ENCODE measurements at regions not wholly inside any gene's neighbourhood (a gene's known extent, or its start where the extent isn't known, plus 50 kb on each side); places are given as distances from the start of the nearest gene placed in this dataset.

DNA sequence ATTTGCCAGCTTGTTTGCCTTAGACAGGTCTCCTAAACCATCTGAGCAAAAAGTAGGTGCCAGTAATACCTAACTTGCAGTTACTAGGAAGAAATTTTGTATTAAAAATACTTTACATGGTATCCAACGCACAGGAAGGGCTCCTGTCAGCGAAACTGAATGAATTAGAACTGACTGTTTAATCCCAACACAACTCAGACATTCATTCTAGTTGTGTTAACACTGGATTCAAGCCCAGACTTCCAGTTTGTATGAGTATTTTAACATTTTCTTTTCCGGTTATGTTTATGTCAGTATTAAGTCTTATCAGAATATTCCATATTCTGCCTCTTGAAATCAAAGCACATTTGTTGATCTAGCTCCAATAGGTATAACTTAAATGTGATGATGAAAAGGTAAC lies 82.0 kb upstream of the SOX2 start:
- Histone ChIP-seq H3K27me3 (replicated peaks in 1 of 4; ENCODE audit: control insufficient read depth in 3 of 4, extremely low read depth in 1 of 4, insufficient read depth in 3 of 4, low read length in 3 of 4) (no peaks in the 10 kb centered on the region), H3K18ac (ENCODE audit: extremely low read depth, low read length) (no peak overlapping the region), H3K79me2 (ENCODE audit: control insufficient read depth in 1 of 2, insufficient read depth in 2 of 2, low read length in 2 of 2) (no peaks in the 10 kb centered on the region), H2BK5ac (ENCODE audit: low read depth, low read length) (no peak overlapping the region), H4K8ac (ENCODE audit: extremely low read depth, insufficient read depth, low read length) (no peak overlapping the region), H3K14ac (ENCODE audit: insufficient read length) (no peak overlapping the region), H4K5ac (ENCODE audit: insufficient read length, low read depth, low read length) (no peak overlapping the region), H3K4me2 (ENCODE audit: insufficient read depth in 1 of 2, low read depth in 2 of 2, low read length in 2 of 2) (no peak overlapping the region), H2AK5ac (ENCODE audit: low read depth, low read length) (no peak overlapping the region), H2BK20ac (ENCODE audit: low read length) (no peak overlapping the region), H3K9ac (replicated peaks in 1 of 4; ENCODE audit: extremely low read depth in 1 of 4, low read depth in 3 of 4, low read length in 3 of 4) (no peak overlapping the region), H3K23ac (ENCODE audit: insufficient read length) (no peak overlapping the region), H3K56ac (replicated peaks; ENCODE audit: insufficient read length, low read depth, low read length) (no peak overlapping the region), H3K36me3 (ENCODE audit: control insufficient read depth in 2 of 4, insufficient read depth in 4 of 4, low read length in 3 of 4) (no peaks in the 10 kb centered on the region), H3K9me3 (ENCODE audit: insufficient read depth in 2 of 2, low read depth in 1 of 2, low read length in 1 of 2) (no peaks in the 10 kb centered on the region), H3K79me1 (ENCODE audit: low read depth, low read length) (no peaks in the 10 kb centered on the region), H2AFZ (ENCODE audit: low read length) (no peak overlapping the region), H3K4ac (replicated peaks; ENCODE audit: insufficient read length, low read depth, low read length) (no peak overlapping the region), H4K20me1 (replicated peaks in 1 of 2; ENCODE audit: control insufficient read depth in 1 of 2, insufficient read depth in 2 of 2, low read length in 2 of 2) (no peaks in the 10 kb centered on the region), H3K27ac (ENCODE audit: low read depth, low read length) (no peak overlapping the region), H2BK120ac (replicated peaks; ENCODE audit: low read depth, low read length) (no peak overlapping the region), H3K4me1 (replicated peaks in 1 of 4; ENCODE audit: control insufficient read depth in 3 of 4, insufficient read depth in 4 of 4, low read length in 3 of 4) (no peaks in the 10 kb centered on the region), H2BK15ac (ENCODE audit: low read length) (no peak overlapping the region), H3K23me2 (ENCODE audit: low read depth, low read length) (no peaks in the 10 kb centered on the region), H4K91ac (replicated peaks; ENCODE audit: insufficient read length, low read length) (no peak overlapping the region), H2BK12ac (ENCODE audit: low read depth, low read length) (no peak overlapping the region), H3K4me3 (ENCODE audit: extremely low read depth in 1 of 4, insufficient read depth in 2 of 4, low read depth in 3 of 4, low read length in 4 of 4) (no peak overlapping the region)
- TF ChIP-seq ASH2L (IDR thresholded peaks at IDR 0.05; ENCODE audit: low read length) (no peak), JUND (IDR thresholded peaks at IDR 0.05; ENCODE audit: low read length) (no peak), CBX8 (IDR thresholded peaks at IDR 0.05; ENCODE audit: borderline replicate concordance, low read depth, low read length) (no peak), SP4 (IDR thresholded peaks at IDR 0.05; ENCODE audit: low read length) (no peak), FOSL1 (IDR thresholded peaks at IDR 0.05; ENCODE audit: insufficient read depth, low read depth, low read length) (no peak), EZH2 (IDR thresholded peaks at IDR 0.05; ENCODE audit: low read depth, low read length, severe bottlenecking) (no peak), TAF1 (IDR thresholded peaks at IDR 0.05; ENCODE audit: low read depth, low read length) (no peak), KDM1A (IDR thresholded peaks at IDR 0.05; ENCODE audit: borderline replicate concordance, low read length) (no peak), JUN (IDR thresholded peaks at IDR 0.05; ENCODE audit: low read depth, low read length) (no peak)
- TF ChIP-seq, protein P1, sequence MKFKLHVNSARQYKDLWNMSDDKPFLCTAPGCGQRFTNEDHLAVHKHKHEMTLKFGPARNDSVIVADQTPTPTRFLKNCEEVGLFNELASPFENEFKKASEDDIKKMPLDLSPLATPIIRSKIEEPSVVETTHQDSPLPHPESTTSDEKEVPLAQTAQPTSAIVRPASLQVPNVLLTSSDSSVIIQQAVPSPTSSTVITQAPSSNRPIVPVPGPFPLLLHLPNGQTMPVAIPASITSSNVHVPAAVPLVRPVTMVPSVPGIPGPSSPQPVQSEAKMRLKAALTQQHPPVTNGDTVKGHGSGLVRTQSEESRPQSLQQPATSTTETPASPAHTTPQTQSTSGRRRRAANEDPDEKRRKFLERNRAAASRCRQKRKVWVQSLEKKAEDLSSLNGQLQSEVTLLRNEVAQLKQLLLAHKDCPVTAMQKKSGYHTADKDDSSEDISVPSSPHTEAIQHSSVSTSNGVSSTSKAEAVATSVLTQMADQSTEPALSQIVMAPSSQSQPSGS (IDR thresholded peaks at IDR 0.05; ENCODE audit: low read length): no peak
- WGBS, 2 experiments (ENCODE audit: extremely low coverage in 1 of 2, insufficient coverage in 1 of 2, insufficient read length in 1 of 2, insufficient replicate concordance in 2 of 2, low coverage in 1 of 2, low lambda C conversion rate in 2 of 2, missing lambda C conversion rate in 1 of 2): 86% methylated on average over 3 of the region's 3 CpGs; no CpG with 5 or more reads in 1 of the 2 experiments
- ChIA-PET CTCF (ENCODE audit: partially characterized antibody) (interaction anchor here (0.9 to 2.5 kb wide), 3 partner anchors 26 to 303 kb away, joined by 3 to 6 read pairs (median 3); no protein-coding TSS in a partner anchor), POLR2A (ENCODE audit: partially characterized antibody) (no interaction called here)
- FAIRE-seq (no peak), DNase-seq (ENCODE audit: low read depth in 1 of 2, low spot score in 2 of 2) (no peak)
